ENCODE measurements at regions not wholly inside any gene's neighbourhood (a gene's known extent, or its start where the extent isn't known, plus 50 kb on each side); places are given as distances from the start of the nearest gene placed in this dataset.

- Mint-ChIP-seq H3K27me3 (ENCODE audit: unreplicated experiment) (peaks cover 5% of the 10 kb centered on the region), H3K4me3 (ENCODE audit: unreplicated experiment) (no peak overlapping the region), H3K4me1 (ENCODE audit: unreplicated experiment) (peaks cover 2% of the 10 kb centered on the region), H3K27ac (ENCODE audit: unreplicated experiment) (no peak overlapping the region), H3K9me3 (ENCODE audit: unreplicated experiment) (peaks cover 15% of the 10 kb centered on the region), H3K36me3 (ENCODE audit: low read depth, unreplicated experiment) (peaks cover 10% of the 10 kb centered on the region)
- no peak for DNase-seq (ENCODE audit: low spot score)
- TF ChIP-seq, protein P1, sequence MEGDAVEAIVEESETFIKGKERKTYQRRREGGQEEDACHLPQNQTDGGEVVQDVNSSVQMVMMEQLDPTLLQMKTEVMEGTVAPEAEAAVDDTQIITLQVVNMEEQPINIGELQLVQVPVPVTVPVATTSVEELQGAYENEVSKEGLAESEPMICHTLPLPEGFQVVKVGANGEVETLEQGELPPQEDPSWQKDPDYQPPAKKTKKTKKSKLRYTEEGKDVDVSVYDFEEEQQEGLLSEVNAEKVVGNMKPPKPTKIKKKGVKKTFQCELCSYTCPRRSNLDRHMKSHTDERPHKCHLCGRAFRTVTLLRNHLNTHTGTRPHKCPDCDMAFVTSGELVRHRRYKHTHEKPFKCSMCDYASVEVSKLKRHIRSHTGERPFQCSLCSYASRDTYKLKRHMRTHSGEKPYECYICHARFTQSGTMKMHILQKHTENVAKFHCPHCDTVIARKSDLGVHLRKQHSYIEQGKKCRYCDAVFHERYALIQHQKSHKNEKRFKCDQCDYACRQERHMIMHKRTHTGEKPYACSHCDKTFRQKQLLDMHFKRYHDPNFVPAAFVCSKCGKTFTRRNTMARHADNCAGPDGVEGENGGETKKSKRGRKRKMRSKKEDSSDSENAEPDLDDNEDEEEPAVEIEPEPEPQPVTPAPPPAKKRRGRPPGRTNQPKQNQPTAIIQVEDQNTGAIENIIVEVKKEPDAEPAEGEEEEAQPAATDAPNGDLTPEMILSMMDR (IDR thresholded peaks at IDR 0.05; ENCODE audit: unreplicated experiment): no peak
Measured at GRCh38 chr2:167451496-167452289, 563.4 kb downstream of the XIRP2 start.

- no peak for DNase-seq (ENCODE audit: low spot score)
- H3K27ac Mint-ChIP-seq (ENCODE audit: unreplicated experiment): no peak overlapping the region
- TF ChIP-seq, protein P1 (IDR thresholded peaks at IDR 0.05; ENCODE audit: unreplicated experiment): no peak
- peaks cover 15% of the 10 kb centered on the region for H3K9me3 Mint-ChIP-seq (ENCODE audit: unreplicated experiment)
- peaks cover 5% of the 10 kb centered on the region for H3K27me3 Mint-ChIP-seq (ENCODE audit: unreplicated experiment)
- peaks cover 10% of the 10 kb centered on the region for H3K36me3 Mint-ChIP-seq (ENCODE audit: low read depth, unreplicated experiment)
- peaks cover 2% of the 10 kb centered on the region for H3K4me1 Mint-ChIP-seq (ENCODE audit: unreplicated experiment)
- H3K4me3 Mint-ChIP-seq (ENCODE audit: unreplicated experiment): peak overlapping the region; percentile 7
Measured at GRCh38 chr2:167450364-167450763, 562.1 kb downstream of the XIRP2 start.

- Mint-ChIP-seq H3K36me3 (ENCODE audit: low read depth, unreplicated experiment) (no peaks in the 10 kb centered on the region), H3K4me1 (ENCODE audit: unreplicated experiment) (peaks cover 4% of the 10 kb centered on the region), H3K27me3 (ENCODE audit: unreplicated experiment) (peaks cover 2% of the 10 kb centered on the region), H3K4me3 (ENCODE audit: unreplicated experiment) (no peak overlapping the region), H3K9me3 (ENCODE audit: unreplicated experiment) (no peaks in the 10 kb centered on the region), H3K27ac (ENCODE audit: unreplicated experiment) (no peak overlapping the region)
- TF ChIP-seq, protein P1 (IDR thresholded peaks at IDR 0.05; ENCODE audit: unreplicated experiment): no peak
- no peak for DNase-seq (ENCODE audit: low spot score)
Measured at GRCh38 chr2:167440382-167440781, 552.1 kb downstream of the XIRP2 start.

DNA sequence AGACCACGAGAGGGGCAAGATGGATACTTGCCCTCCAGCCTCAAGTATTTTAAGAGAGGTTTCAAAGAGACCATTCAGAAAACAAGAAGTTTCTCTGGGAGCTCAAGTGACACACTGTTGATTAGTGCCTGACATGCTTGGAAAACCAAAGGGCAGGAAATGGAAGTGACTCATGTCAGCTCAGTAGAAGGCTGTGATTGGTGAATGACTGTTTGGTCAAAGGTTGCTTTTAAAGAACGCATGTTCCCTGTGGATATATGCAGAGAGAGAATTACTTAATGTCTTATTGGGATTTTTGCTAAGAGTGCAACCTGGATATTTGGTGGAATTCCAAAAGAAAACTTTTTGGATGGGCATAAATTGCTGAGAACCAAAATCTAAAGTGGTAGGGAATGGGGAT lies 549.9 kb downstream of the XIRP2 start:
- Mint-ChIP-seq H3K27ac (ENCODE audit: unreplicated experiment) (no peak overlapping the region), H3K27me3 (ENCODE audit: unreplicated experiment) (peaks cover 3% of the 10 kb centered on the region), H3K4me3 (ENCODE audit: unreplicated experiment) (no peak overlapping the region), H3K36me3 (ENCODE audit: low read depth, unreplicated experiment) (no peaks in the 10 kb centered on the region), H3K9me3 (ENCODE audit: unreplicated experiment) (no peaks in the 10 kb centered on the region), H3K4me1 (ENCODE audit: unreplicated experiment) (no peaks in the 10 kb centered on the region)
- DNase-seq (ENCODE audit: low spot score): no peak
- TF ChIP-seq, protein P1 (IDR thresholded peaks at IDR 0.05; ENCODE audit: unreplicated experiment): no peak

DNA sequence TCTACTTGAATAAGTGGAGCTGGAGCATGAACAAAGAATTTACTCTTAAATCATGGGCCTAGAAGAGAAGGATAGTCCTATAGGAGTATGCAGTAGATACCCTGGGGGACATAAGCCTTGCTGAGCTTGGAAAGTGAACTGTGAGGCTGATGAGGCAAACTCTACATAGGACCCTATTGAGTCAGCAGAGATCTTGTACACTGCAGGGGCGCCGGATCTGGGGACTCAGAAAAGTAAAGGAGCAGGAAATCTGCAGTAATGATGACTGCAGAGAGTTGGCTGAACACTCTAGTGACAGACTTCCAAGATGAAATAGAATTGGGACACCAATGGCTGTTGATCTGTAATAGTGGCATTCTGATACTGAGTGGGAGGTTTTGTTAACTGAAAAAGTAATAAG lies 543.7 kb downstream of the XIRP2 start:
- H3K27me3 Mint-ChIP-seq (ENCODE audit: unreplicated experiment): peaks cover 3% of the 10 kb centered on the region
- H3K36me3 Mint-ChIP-seq (ENCODE audit: low read depth, unreplicated experiment): no peaks in the 10 kb centered on the region
- TF ChIP-seq, protein P1 (IDR thresholded peaks at IDR 0.05; ENCODE audit: unreplicated experiment): no peak
- DNase-seq (ENCODE audit: low spot score): no peak
- H3K27ac Mint-ChIP-seq (ENCODE audit: unreplicated experiment): no peak overlapping the region
- no peak overlapping the region for H3K4me3 Mint-ChIP-seq (ENCODE audit: unreplicated experiment)
- no peaks in the 10 kb centered on the region for H3K4me1 Mint-ChIP-seq (ENCODE audit: unreplicated experiment)
- no peaks in the 10 kb centered on the region for H3K9me3 Mint-ChIP-seq (ENCODE audit: unreplicated experiment)

All from endothelial cell (in vitro differentiated cells).